ENCODE measurements at regions not wholly inside any gene's neighbourhood (a gene's known extent, or its start where the extent isn't known, plus 50 kb on each side); places are given as distances from the start of the nearest gene placed in this dataset.

- no peak for TF ChIP-seq ZFX (IDR thresholded peaks at IDR 0.05; ENCODE audit: borderline replicate concordance)
- TF ChIP-seq, protein P1, sequence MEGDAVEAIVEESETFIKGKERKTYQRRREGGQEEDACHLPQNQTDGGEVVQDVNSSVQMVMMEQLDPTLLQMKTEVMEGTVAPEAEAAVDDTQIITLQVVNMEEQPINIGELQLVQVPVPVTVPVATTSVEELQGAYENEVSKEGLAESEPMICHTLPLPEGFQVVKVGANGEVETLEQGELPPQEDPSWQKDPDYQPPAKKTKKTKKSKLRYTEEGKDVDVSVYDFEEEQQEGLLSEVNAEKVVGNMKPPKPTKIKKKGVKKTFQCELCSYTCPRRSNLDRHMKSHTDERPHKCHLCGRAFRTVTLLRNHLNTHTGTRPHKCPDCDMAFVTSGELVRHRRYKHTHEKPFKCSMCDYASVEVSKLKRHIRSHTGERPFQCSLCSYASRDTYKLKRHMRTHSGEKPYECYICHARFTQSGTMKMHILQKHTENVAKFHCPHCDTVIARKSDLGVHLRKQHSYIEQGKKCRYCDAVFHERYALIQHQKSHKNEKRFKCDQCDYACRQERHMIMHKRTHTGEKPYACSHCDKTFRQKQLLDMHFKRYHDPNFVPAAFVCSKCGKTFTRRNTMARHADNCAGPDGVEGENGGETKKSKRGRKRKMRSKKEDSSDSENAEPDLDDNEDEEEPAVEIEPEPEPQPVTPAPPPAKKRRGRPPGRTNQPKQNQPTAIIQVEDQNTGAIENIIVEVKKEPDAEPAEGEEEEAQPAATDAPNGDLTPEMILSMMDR (IDR thresholded peaks at IDR 0.05), result no peak
- H3K27ac ChIP-seq, result no peak overlapping the region
Observed at GRCh38 chr9:16331031-16331430, 539.4 kb downstream of the BNC2 start.

GRCh38 chr9:16331527-16331926 is 538.9 kb downstream of the BNC2 start:
- TF ChIP-seq, protein P1 (IDR thresholded peaks at IDR 0.05), result no peak
- TF ChIP-seq ZFX (IDR thresholded peaks at IDR 0.05; ENCODE audit: borderline replicate concordance), result no peak
- no peak overlapping the region for H3K27ac ChIP-seq

DNA sequence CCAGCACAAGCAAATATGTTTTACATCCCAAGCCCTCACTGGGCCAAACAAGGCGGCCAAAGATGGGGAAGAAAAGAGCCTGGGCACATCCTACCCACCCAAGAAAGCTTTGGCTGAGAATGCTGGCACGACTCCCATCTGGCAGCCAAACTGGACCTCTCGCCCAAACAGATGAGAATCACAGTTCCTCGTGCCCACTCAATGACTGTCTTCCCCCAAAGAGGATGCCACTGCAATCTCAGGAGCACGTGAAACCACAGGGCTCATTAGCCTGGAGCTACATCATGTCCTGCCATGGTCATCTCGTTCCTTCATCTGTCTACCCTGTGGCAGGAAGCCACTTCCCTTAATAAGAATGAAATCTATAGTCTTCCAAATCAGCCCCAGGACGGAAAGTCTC is 536.8 kb downstream of the BNC2 start:
- no peak for TF ChIP-seq ZFX (IDR thresholded peaks at IDR 0.05; ENCODE audit: borderline replicate concordance)
- TF ChIP-seq, protein P1 (IDR thresholded peaks at IDR 0.05), result no peak
- H3K27ac ChIP-seq, result no peak overlapping the region

- no peak for TF ChIP-seq ZFX (IDR thresholded peaks at IDR 0.05; ENCODE audit: borderline replicate concordance)
- TF ChIP-seq, protein P1 (IDR thresholded peaks at IDR 0.05), result no peak
- H3K27ac ChIP-seq, result no peak overlapping the region
Observed at GRCh38 chr9:16335788-16336580, 534.5 kb downstream of the BNC2 start.

DNA sequence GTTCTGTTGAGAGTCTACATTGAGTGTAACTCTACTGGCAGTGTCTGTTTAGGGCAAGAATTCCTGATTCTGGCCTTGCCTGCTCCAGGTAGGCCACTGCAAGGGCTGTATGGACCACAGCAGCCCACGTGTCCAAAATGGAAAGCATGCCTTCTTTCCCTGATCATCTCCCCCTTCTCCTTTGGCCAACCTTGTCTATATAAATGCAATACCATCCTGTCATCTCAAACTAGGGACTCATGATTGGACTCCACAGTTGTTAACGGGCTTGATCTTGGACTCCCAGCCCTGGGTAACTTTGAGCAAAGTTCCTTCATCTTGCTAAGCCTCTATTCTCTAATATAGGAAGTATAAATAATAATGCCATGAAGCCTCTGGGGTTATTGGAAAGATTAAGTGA is 533.6 kb downstream of the BNC2 start:
- no peak overlapping the region for H3K27ac ChIP-seq
- TF ChIP-seq ZFX (IDR thresholded peaks at IDR 0.05; ENCODE audit: borderline replicate concordance), result no peak
- TF ChIP-seq, protein P1 (IDR thresholded peaks at IDR 0.05), result no peak

GRCh38 chr9:16337322-16338029 is 533.0 kb downstream of the BNC2 start:
- TF ChIP-seq, protein P1 (IDR thresholded peaks at IDR 0.05), result no peak
- no peak for TF ChIP-seq ZFX (IDR thresholded peaks at IDR 0.05; ENCODE audit: borderline replicate concordance)
- no peak overlapping the region for H3K27ac ChIP-seq

DNA sequence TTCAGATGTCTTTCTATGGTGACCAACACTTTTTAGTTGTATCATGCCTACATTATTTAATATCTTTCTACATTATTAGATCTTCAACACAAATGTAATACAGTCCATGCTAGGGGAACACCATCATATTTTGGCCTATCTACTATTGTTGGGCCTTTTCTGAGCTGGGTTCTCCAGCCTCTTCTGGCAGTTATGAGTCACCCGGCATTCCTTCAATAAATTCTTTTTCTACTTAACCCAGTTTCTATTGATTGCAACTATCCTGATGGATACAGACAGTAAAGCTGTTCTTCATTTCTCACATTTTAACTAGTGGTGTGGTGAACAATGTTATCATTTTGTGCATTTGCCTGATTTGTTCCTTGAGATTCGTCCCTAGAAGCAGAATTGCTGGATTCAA is 529.3 kb downstream of the BNC2 start:
- no peak overlapping the region for H3K27ac ChIP-seq
- no peak for TF ChIP-seq ZFX (IDR thresholded peaks at IDR 0.05; ENCODE audit: borderline replicate concordance)
- TF ChIP-seq, protein P1 (IDR thresholded peaks at IDR 0.05), result no peak

All from 22Rv1 (cell line).